ENCODE measurements at regions not wholly inside any gene's neighbourhood (a gene's known extent, or its start where the extent isn't known, plus 50 kb on each side); places are given as distances from the start of the nearest gene placed in this dataset.

- TF ChIP-seq, protein P1, sequence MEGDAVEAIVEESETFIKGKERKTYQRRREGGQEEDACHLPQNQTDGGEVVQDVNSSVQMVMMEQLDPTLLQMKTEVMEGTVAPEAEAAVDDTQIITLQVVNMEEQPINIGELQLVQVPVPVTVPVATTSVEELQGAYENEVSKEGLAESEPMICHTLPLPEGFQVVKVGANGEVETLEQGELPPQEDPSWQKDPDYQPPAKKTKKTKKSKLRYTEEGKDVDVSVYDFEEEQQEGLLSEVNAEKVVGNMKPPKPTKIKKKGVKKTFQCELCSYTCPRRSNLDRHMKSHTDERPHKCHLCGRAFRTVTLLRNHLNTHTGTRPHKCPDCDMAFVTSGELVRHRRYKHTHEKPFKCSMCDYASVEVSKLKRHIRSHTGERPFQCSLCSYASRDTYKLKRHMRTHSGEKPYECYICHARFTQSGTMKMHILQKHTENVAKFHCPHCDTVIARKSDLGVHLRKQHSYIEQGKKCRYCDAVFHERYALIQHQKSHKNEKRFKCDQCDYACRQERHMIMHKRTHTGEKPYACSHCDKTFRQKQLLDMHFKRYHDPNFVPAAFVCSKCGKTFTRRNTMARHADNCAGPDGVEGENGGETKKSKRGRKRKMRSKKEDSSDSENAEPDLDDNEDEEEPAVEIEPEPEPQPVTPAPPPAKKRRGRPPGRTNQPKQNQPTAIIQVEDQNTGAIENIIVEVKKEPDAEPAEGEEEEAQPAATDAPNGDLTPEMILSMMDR (IDR thresholded peaks at IDR 0.05; ENCODE audit: insufficient read depth, low read depth, low read length) = no peak
- no peak for DNase-seq (ENCODE audit: low read depth)
Observed at GRCh38 chr1:72485801-72486200, 203.5 kb upstream of the NEGR1 start.

GRCh38 chr1:72483846-72484357 lies 201.6 kb upstream of the NEGR1 start:
- TF ChIP-seq, protein P1 (IDR thresholded peaks at IDR 0.05; ENCODE audit: insufficient read depth, low read depth, low read length) = no peak
- no peak overlapping the region for H3K4me3 ChIP-seq (ENCODE audit: low read depth, low read length)
- no peak for DNase-seq (ENCODE audit: low read depth)

More at GRCh38 chr1:72485801-72486200, 203.5 kb upstream of the NEGR1 start:
- no peak overlapping the region for H3K4me3 ChIP-seq (ENCODE audit: low read depth, low read length)

GRCh38 chr1:72482736-72483413 lies 200.5 kb upstream of the NEGR1 start:
- no peak overlapping the region for H3K4me3 ChIP-seq (ENCODE audit: low read depth, low read length)
- TF ChIP-seq, protein P1 (IDR thresholded peaks at IDR 0.05; ENCODE audit: insufficient read depth, low read depth, low read length) = no peak
- DNase-seq (ENCODE audit: low read depth) = no peak

DNA sequence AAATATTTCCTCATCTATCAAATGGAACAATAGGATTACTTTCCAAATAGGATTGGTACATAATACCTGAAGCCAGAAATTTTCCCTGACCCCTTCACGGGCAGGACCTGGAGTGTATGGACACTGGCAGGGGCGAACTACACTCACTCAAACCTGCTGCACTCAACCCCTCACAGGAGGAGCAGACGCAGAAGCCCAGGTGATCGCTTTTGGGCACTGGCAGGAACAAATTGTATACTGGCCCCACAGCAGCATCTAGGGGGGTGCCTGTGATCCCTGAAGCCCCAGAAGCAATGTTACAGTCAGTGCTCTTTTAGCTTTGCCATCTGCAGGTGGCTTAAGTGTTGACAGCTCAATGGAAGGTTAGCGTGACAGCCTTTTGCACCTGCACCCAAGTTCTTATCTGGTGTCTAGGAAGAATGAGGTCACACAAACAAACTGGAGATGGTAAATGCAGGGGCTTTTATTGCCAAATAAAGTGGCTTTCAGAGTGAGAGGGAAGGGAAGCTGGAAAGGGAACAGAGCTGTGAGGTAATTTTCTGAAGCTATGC lies 199.2 kb upstream of the NEGR1 start:
- TF ChIP-seq, protein P1 (IDR thresholded peaks at IDR 0.05; ENCODE audit: insufficient read depth, low read depth, low read length) = no peak
- DNase-seq (ENCODE audit: low read depth) = no peak
- no peak overlapping the region for H3K4me3 ChIP-seq (ENCODE audit: low read depth, low read length)

DNA sequence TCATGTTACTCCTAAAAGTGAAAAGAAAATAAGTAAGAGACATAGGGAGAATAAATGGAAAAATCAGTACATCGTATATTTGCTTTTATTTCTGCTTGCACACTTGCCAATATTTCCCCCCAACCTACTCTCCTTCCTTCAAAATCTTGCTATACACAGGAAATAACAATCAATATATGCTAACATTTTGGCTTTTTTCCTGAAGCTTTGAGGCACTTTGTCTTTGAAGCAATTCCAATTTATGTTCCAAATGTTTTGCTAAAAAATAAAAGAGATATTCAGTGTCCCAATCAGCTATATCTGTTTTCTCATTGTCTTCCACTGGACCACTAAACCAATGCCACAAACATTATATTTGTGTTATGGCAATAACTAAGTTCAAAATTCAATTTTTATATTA lies 184.0 kb upstream of the NEGR1 start:
- no peak overlapping the region for H3K4me3 ChIP-seq (ENCODE audit: low read depth, low read length)
- DNase-seq (ENCODE audit: low read depth) = no peak
- TF ChIP-seq, protein P1 (IDR thresholded peaks at IDR 0.05; ENCODE audit: insufficient read depth, low read depth, low read length) = no peak

- TF ChIP-seq, protein P1 (IDR thresholded peaks at IDR 0.05; ENCODE audit: insufficient read depth, low read depth, low read length) = no peak
- peak; percentile 43 for DNase-seq (ENCODE audit: low read depth)
- H3K4me3 ChIP-seq (ENCODE audit: low read depth, low read length) = no peak overlapping the region
Observed at GRCh38 chr1:72462186-72462905, 180.0 kb upstream of the NEGR1 start.
